H9 (cell line): ENCODE measurements at regions not wholly inside any gene's neighbourhood (a gene's known extent, or its start where the extent isn't known, plus 50 kb on each side); places are given as distances from the start of the nearest gene placed in this dataset.

Source experiments
- DNase-seq: peaks from one replicate; pipeline ENCODE4 v3.0.0-alpha.2; 2017
- H2AFZ ChIP-seq: one replicate; pipeline ENCODE4 v1.6.1; 2013; ENCODE audit warnings: mild to moderate bottlenecking, low read length, control low read depth, moderate library complexity
- H2AK5ac ChIP-seq: 2 replicates; pipeline ENCODE4 v1.6.1; 2013; ENCODE audit warnings: low read length, control low read depth, mixed read lengths; ENCODE audit not compliant: insufficient read length
- H2BK120ac ChIP-seq: one replicate; pipeline ENCODE4 v1.6.1; 2013; ENCODE audit warnings: low read depth, mild to moderate bottlenecking, low read length, control low read depth, inconsistent platforms; ENCODE audit not compliant: poor library complexity, severe bottlenecking
- H2BK12ac ChIP-seq: 2 replicates; pipeline ENCODE4 v1.6.1; 2013; ENCODE audit warnings: low read length, control low read depth, mixed read lengths, low read depth; ENCODE audit not compliant: insufficient read length
- H2BK15ac ChIP-seq: 2 replicates; pipeline ENCODE4 v1.6.1; 2013; ENCODE audit warnings: low read depth, low read length, control low read depth
- H2BK20ac ChIP-seq: one replicate; pipeline ENCODE4 v1.6.1; 2013; ENCODE audit warnings: low read depth, mild to moderate bottlenecking, low read length, control low read depth, inconsistent platforms; ENCODE audit not compliant: poor library complexity, severe bottlenecking
- H2BK5ac ChIP-seq: 2 replicates; pipeline ENCODE4 v1.6.1; 2013; ENCODE audit warnings: low read length, control low read depth, mixed read lengths; ENCODE audit not compliant: insufficient read length
- H3K14ac ChIP-seq: 2 replicates; pipeline ENCODE4 v1.6.1; 2013; ENCODE audit warnings: low read length, control low read depth; ENCODE audit not compliant: insufficient read depth
- H3K18ac ChIP-seq: 2 replicates; pipeline ENCODE4 v1.6.1; 2013; ENCODE audit warnings: low read depth, mild to moderate bottlenecking, mixed read lengths, low read length, control low read depth; ENCODE audit not compliant: insufficient read length
- H3K23ac ChIP-seq: 2 replicates; pipeline ENCODE4 v1.6.1; 2013; ENCODE audit warnings: low read length, control low read depth, mixed read lengths, low read depth; ENCODE audit not compliant: insufficient read length
- H3K23me2 ChIP-seq: 2 replicates; pipeline ENCODE4 v1.6.1; 2013; ENCODE audit warnings: low read depth, mild to moderate bottlenecking, mixed read lengths, low read length, control low read depth; ENCODE audit not compliant: insufficient read length, poor library complexity, severe bottlenecking
- H3K27ac ChIP-seq: 2 replicates; pipeline ENCODE4 v1.5.1; 2013; ENCODE audit warnings: low read length, control low read depth, mixed read lengths, low read depth; ENCODE audit not compliant: insufficient read length
- H3K27me3 ChIP-seq: 2 replicates; pipeline ENCODE4 v1.6.1; 2013; ENCODE audit warnings: low read length, control low read depth, inconsistent platforms; ENCODE audit not compliant: insufficient read depth
- H3K4ac ChIP-seq: 2 replicates; pipeline ENCODE4 v1.6.1; 2013; ENCODE audit warnings: low read depth, mild to moderate bottlenecking, control low read depth, inconsistent platforms, low read length, moderate library complexity
- H3K4me1 ChIP-seq: 2 replicates; pipeline ENCODE4 v1.6.1; 2013; ENCODE audit warnings: low read length, control low read depth, inconsistent platforms; ENCODE audit not compliant: insufficient read depth
- H3K4me2 ChIP-seq: 2 replicates; pipeline ENCODE4 v1.6.1; 2013; ENCODE audit warnings: low read length, control low read depth, mixed read lengths; ENCODE audit not compliant: insufficient read length, insufficient read depth
- H3K56ac ChIP-seq: 2 replicates; pipeline ENCODE4 v1.6.1; 2013; ENCODE audit warnings: low read depth, mild to moderate bottlenecking, mixed read lengths, low read length, control low read depth; ENCODE audit not compliant: insufficient read length
- H3K79me1 ChIP-seq: 2 replicates; pipeline ENCODE4 v1.6.1; 2013; ENCODE audit warnings: low read depth, mild to moderate bottlenecking, moderate library complexity, low read length, control low read depth, inconsistent platforms; ENCODE audit not compliant: insufficient read depth, poor library complexity, severe bottlenecking
- H3K79me2 ChIP-seq: 2 replicates; pipeline ENCODE4 v1.6.1; 2013; ENCODE audit warnings: low read length, control low read depth, inconsistent platforms; ENCODE audit not compliant: insufficient read depth
- H3K9ac ChIP-seq: 2 replicates; pipeline ENCODE4 v1.6.1; 2013; ENCODE audit warnings: low read length, control low read depth, mixed read lengths; ENCODE audit not compliant: insufficient read length; ENCODE audit errors: extremely low read depth
- H3K9me3 ChIP-seq: one replicate; pipeline ENCODE4 v1.6.1; 2013; ENCODE audit warnings: low read depth, low read length, inconsistent platforms; ENCODE audit not compliant: control insufficient read depth
- H3T11ph ChIP-seq: one replicate; pipeline ENCODE4 v1.6.1; 2013; ENCODE audit warnings: mild to moderate bottlenecking, low read length, control low read depth, inconsistent platforms
- H4K20me1 ChIP-seq: one replicate; pipeline ENCODE4 v1.6.1; 2013; ENCODE audit not compliant: control insufficient read depth, insufficient read length, insufficient read depth
- H4K5ac ChIP-seq: 2 replicates; pipeline ENCODE4 v1.6.1; 2013; ENCODE audit warnings: low read depth, mild to moderate bottlenecking, mixed read lengths, low read length, control low read depth; ENCODE audit not compliant: insufficient read length
- H4K8ac ChIP-seq: replicated peaks from 2 replicates; pipeline ENCODE4 v1.6.1; 2013; ENCODE audit warnings: low read length, control low read depth, mixed read lengths, low read depth; ENCODE audit not compliant: insufficient read length
- H4K91ac ChIP-seq: 2 replicates; pipeline ENCODE4 v1.6.1; 2013; ENCODE audit warnings: low read depth, mild to moderate bottlenecking, moderate library complexity, mixed read lengths, low read length, control low read depth; ENCODE audit not compliant: insufficient read length
- H3K27ac Mint-ChIP-seq, 3 experiments: 2 replicates in 2 of 3; 3 replicates in 1 of 3; pipeline ENCODE4 v1.8.0; 2020 to 2021; ENCODE audit warnings: mixed read lengths in 3 of 3, mild to moderate bottlenecking in 1 of 3, moderate library complexity in 1 of 3
- H3K27me3 Mint-ChIP-seq: 2 replicates; pipeline ENCODE4 v1.8.0; 2021; ENCODE audit warnings: low read depth, mild to moderate bottlenecking, moderate library complexity, mixed read lengths
- H3K36me3 Mint-ChIP-seq, 3 experiments: 2 replicates in 2 of 3; 3 replicates in 1 of 3; pipeline ENCODE4 v1.8.0; 2020 to 2021; ENCODE audit warnings: low read depth in 3 of 3, mixed read lengths in 3 of 3; ENCODE audit not compliant: insufficient read depth in 1 of 3
- H3K4me1 Mint-ChIP-seq, 2 experiments: 2 replicates each; pipeline ENCODE4 v1.8.0; 2020; ENCODE audit warnings: mixed read lengths in 2 of 2
- H3K4me3 Mint-ChIP-seq, 2 experiments: 2 replicates in 1 of 2; 3 replicates in 1 of 2; pipeline ENCODE4 v1.8.0; 2020 to 2021; ENCODE audit warnings: mild to moderate bottlenecking in 2 of 2, mixed read lengths in 2 of 2, moderate library complexity in 1 of 2
- H3K9me3 Mint-ChIP-seq, 2 experiments: 2 replicates in 1 of 2; 3 replicates in 1 of 2; pipeline ENCODE4 v1.8.0; 2020; ENCODE audit warnings: mild to moderate bottlenecking in 2 of 2, mixed read lengths in 2 of 2, moderate library complexity in 1 of 2
- WGBS: extraction: QIAGEN DNeasy Blood & Tissue Kit; methylation state at CpG from one replicate; pipeline ENCODE4 v1.1.7; 2013; ENCODE audit warnings: missing lambda C conversion rate, low lambda C conversion rate, mixed read lengths; ENCODE audit not compliant: insufficient read length; ENCODE audit errors: extremely low coverage; 5-methylcytosine and 5-hydroxymethylcytosine counted together
- TF ChIP-seq, protein P1 (sequence below): fragments of 200-600 bp; sonication (generic); conservative IDR thresholded peaks from 3 replicates; pipeline ENCODE4 v1.8.0; 2021; ENCODE audit warnings: antibody characterized with exemption, mild to moderate bottlenecking

DNA sequence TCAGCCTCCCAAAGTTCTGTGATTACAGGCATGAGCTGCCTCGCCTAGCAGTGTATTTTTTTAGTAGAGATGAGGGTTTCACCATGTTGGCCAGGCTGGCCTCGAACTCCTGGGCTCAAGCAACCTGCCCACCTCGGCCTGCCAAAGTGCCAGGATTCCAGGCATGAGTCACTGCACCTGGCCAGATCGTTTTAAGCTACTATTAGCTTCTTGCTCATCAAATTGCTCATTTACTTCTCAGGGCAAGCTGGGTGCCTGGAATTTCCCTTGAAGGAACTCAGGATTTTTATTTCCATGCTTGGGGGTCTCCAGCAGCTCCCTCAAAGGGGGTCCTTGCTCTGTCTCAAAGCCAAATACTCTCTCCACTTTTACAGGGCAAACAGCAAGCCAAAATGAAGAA, 798.0 kb upstream of the AUTS2 start:
- Histone ChIP-seq H3K4me2 (no peak overlapping the region), H2AFZ (no peak overlapping the region), H2BK5ac (no peak overlapping the region), H3K27ac (no peak overlapping the region), H3K14ac (no peak overlapping the region), H4K20me1 (no peaks in the 10 kb centered on the region), H2BK20ac (no peak overlapping the region), H3K23ac (no peak overlapping the region), H4K8ac (no peak overlapping the region), H2BK15ac (no peak overlapping the region), H4K5ac (no peak overlapping the region), H3T11ph (no peak overlapping the region), H3K4ac (no peak overlapping the region), H4K91ac (no peak overlapping the region), H3K4me1 (no peaks in the 10 kb centered on the region), H2BK12ac (no peak overlapping the region), H3K79me2 (no peaks in the 10 kb centered on the region), H3K23me2 (no peaks in the 10 kb centered on the region), H2AK5ac (no peak overlapping the region), H3K27me3 (no peaks in the 10 kb centered on the region), H3K9me3 (no peaks in the 10 kb centered on the region), H3K9ac (no peak overlapping the region), H3K56ac (no peak overlapping the region), H2BK120ac (no peak overlapping the region), H3K79me1 (no peaks in the 10 kb centered on the region), H3K18ac (no peak overlapping the region)
- TF ChIP-seq, protein P1, sequence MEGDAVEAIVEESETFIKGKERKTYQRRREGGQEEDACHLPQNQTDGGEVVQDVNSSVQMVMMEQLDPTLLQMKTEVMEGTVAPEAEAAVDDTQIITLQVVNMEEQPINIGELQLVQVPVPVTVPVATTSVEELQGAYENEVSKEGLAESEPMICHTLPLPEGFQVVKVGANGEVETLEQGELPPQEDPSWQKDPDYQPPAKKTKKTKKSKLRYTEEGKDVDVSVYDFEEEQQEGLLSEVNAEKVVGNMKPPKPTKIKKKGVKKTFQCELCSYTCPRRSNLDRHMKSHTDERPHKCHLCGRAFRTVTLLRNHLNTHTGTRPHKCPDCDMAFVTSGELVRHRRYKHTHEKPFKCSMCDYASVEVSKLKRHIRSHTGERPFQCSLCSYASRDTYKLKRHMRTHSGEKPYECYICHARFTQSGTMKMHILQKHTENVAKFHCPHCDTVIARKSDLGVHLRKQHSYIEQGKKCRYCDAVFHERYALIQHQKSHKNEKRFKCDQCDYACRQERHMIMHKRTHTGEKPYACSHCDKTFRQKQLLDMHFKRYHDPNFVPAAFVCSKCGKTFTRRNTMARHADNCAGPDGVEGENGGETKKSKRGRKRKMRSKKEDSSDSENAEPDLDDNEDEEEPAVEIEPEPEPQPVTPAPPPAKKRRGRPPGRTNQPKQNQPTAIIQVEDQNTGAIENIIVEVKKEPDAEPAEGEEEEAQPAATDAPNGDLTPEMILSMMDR: no peak
- Mint-ChIP-seq H3K36me3 (no peaks in the 10 kb centered on the region), H3K27me3 (no peaks in the 10 kb centered on the region; the same call in 1 of the 2 replicates), H3K27ac (no peak overlapping the region), H3K9me3 (no peaks in the 10 kb centered on the region; a peak in 1 of 5 replicates), H3K4me3 (no peak overlapping the region), H3K4me1 (peaks cover 4 to 6% of the 10 kb centered on the region in 2 experiments; a peak in 3 of 4 replicates)
- WGBS: no CpG with 5 or more reads among the region's 4 CpGs
- no peak for DNase-seq
